ENCODE measurements at regions not wholly inside any gene's neighbourhood (a gene's known extent, or its start where the extent isn't known, plus 50 kb on each side); places are given as distances from the start of the nearest gene placed in this dataset.

DNA sequence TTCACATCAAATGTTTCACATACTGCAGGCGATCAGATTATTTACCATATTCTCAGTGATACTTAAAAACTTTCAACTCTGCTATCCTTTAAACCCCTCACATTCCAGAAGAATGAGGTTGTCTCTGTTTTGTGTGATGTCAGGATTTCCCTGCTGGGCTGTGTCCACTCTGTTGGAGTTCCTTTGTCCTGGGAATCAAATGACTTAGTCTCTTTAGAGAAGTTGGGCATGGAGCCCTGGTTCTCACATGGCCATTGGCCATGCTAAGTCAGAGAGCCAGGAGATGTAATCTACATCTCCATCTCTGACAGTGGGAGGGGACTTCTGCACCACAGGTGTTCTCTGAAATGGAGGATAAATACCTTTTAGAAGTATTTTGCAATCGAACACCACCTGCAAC is 205.1 kb upstream of the MAF start:
- TF ChIP-seq POLR2AphosphoS5 (IDR thresholded peaks at IDR 0.05; ENCODE audit: low read depth, low read length) (no peak), POLR2A (IDR thresholded peaks at IDR 0.05; ENCODE audit: low read depth, low read length) (no peak), TAF1 (IDR thresholded peaks at IDR 0.05; ENCODE audit: low read depth, low read length) (no peak)
